ENCODE measurements at regions not wholly inside any gene's neighbourhood (a gene's known extent, or its start where the extent isn't known, plus 50 kb on each side); places are given as distances from the start of the nearest gene placed in this dataset.

- no peaks in the 10 kb centered on the region for H3K4me1 ChIP-seq (ENCODE audit: insufficient read depth, poor library complexity, severe bottlenecking)
- no peak for ATAC-seq (ENCODE audit: low read depth)
- DNase-seq (ENCODE audit: low spot score) = no peak
- no peaks in the 10 kb centered on the region for H3K9me3 ChIP-seq (ENCODE audit: severe bottlenecking)
- no peak for TF ChIP-seq CTCF (IDR thresholded peaks at IDR 0.05; ENCODE audit: poor library complexity, severe bottlenecking)
- H3K4me3 ChIP-seq (ENCODE audit: severe bottlenecking) = no peak overlapping the region
- H3K27ac ChIP-seq (ENCODE audit: poor library complexity, severe bottlenecking) = no peak overlapping the region
- no peaks in the 10 kb centered on the region for H3K36me3 ChIP-seq (ENCODE audit: low read depth)
- H3K27me3 ChIP-seq (ENCODE audit: insufficient read depth, poor library complexity, severe bottlenecking) = no peaks in the 10 kb centered on the region
Measured at GRCh38 chr10:20634839-20635238, 262.3 kb downstream of the NEBL start.

GRCh38 chr10:20633714-20634113, 263.4 kb downstream of the NEBL start:
- TF ChIP-seq CTCF (IDR thresholded peaks at IDR 0.05; ENCODE audit: poor library complexity, severe bottlenecking) = no peak
- ATAC-seq (ENCODE audit: low read depth) (no peak), DNase-seq (ENCODE audit: low spot score) (no peak)
- H3K4me1 ChIP-seq (ENCODE audit: insufficient read depth, poor library complexity, severe bottlenecking) = no peaks in the 10 kb centered on the region
- no peaks in the 10 kb centered on the region for H3K27me3 ChIP-seq (ENCODE audit: insufficient read depth, poor library complexity, severe bottlenecking)
- H3K27ac ChIP-seq (ENCODE audit: poor library complexity, severe bottlenecking) = no peak overlapping the region
- H3K9me3 ChIP-seq (ENCODE audit: severe bottlenecking) = no peaks in the 10 kb centered on the region
- H3K36me3 ChIP-seq (ENCODE audit: low read depth) = no peaks in the 10 kb centered on the region
- no peak overlapping the region for H3K4me3 ChIP-seq (ENCODE audit: severe bottlenecking)

GRCh38 chr10:20632696-20633095, 264.4 kb downstream of the NEBL start:
- Histone ChIP-seq H3K9me3 (ENCODE audit: severe bottlenecking) (no peaks in the 10 kb centered on the region), H3K4me1 (ENCODE audit: insufficient read depth, poor library complexity, severe bottlenecking) (no peaks in the 10 kb centered on the region), H3K27ac (ENCODE audit: poor library complexity, severe bottlenecking) (no peak overlapping the region), H3K36me3 (ENCODE audit: low read depth) (no peaks in the 10 kb centered on the region), H3K4me3 (ENCODE audit: severe bottlenecking) (no peak overlapping the region), H3K27me3 (ENCODE audit: insufficient read depth, poor library complexity, severe bottlenecking) (peaks cover under 1% of the 10 kb centered on the region)
- no peak for ATAC-seq (ENCODE audit: low read depth)
- no peak for DNase-seq (ENCODE audit: low spot score)
- no peak for TF ChIP-seq CTCF (IDR thresholded peaks at IDR 0.05; ENCODE audit: poor library complexity, severe bottlenecking)

- no peak for TF ChIP-seq CTCF (IDR thresholded peaks at IDR 0.05; ENCODE audit: poor library complexity, severe bottlenecking)
- Histone ChIP-seq H3K36me3 (ENCODE audit: low read depth) (no peaks in the 10 kb centered on the region), H3K4me3 (ENCODE audit: severe bottlenecking) (no peak overlapping the region)
Measured at GRCh38 chr10:20631229-20631628, 265.9 kb downstream of the NEBL start.

GRCh38 chr10:20630092-20630643, 266.9 kb downstream of the NEBL start:
- no peak overlapping the region for H3K4me3 ChIP-seq (ENCODE audit: severe bottlenecking)
- H3K27me3 ChIP-seq (ENCODE audit: insufficient read depth, poor library complexity, severe bottlenecking) = peaks cover 13% of the 10 kb centered on the region
- no peaks in the 10 kb centered on the region for H3K9me3 ChIP-seq (ENCODE audit: severe bottlenecking)
- H3K4me1 ChIP-seq (ENCODE audit: insufficient read depth, poor library complexity, severe bottlenecking) = no peaks in the 10 kb centered on the region
- H3K27ac ChIP-seq (ENCODE audit: poor library complexity, severe bottlenecking) = no peak overlapping the region
- ATAC-seq (ENCODE audit: low read depth) = no peak
- no peaks in the 10 kb centered on the region for H3K36me3 ChIP-seq (ENCODE audit: low read depth)
- no peak for DNase-seq (ENCODE audit: low spot score)
- TF ChIP-seq CTCF (IDR thresholded peaks at IDR 0.05; ENCODE audit: poor library complexity, severe bottlenecking) = no peak

More at GRCh38 chr10:20631229-20631628, 265.9 kb downstream of the NEBL start:
- H3K4me1 ChIP-seq (ENCODE audit: insufficient read depth, poor library complexity, severe bottlenecking) = no peaks in the 10 kb centered on the region
- no peak for DNase-seq (ENCODE audit: low spot score)
- no peaks in the 10 kb centered on the region for H3K9me3 ChIP-seq (ENCODE audit: severe bottlenecking)
- H3K27ac ChIP-seq (ENCODE audit: poor library complexity, severe bottlenecking) = no peak overlapping the region
- H3K27me3 ChIP-seq (ENCODE audit: insufficient read depth, poor library complexity, severe bottlenecking) = peaks cover 12% of the 10 kb centered on the region
- ATAC-seq (ENCODE audit: low read depth) = no peak

All from RWPE2 (cell line).